WERI-Rb-1 (cell line): ENCODE measurements at regions not wholly inside any gene's neighbourhood (a gene's known extent, or its start where the extent isn't known, plus 50 kb on each side); places are given as distances from the start of the nearest gene placed in this dataset.

ENCODE experiments used
- DNase-seq: peaks from one replicate; pipeline ENCODE4 v3.0.0-alpha.2; 2020
- H3K27ac ChIP-seq: fragments of 250-450 bp; sonication (Bioruptor Pico); 2 replicates; pipeline ENCODE4 v1.5.1; 2020; ENCODE audit warnings: mild to moderate bottlenecking, moderate library complexity
- H3K27me3 ChIP-seq: fragments of 250-450 bp; sonication (Bioruptor Pico); 2 replicates; pipeline ENCODE4 v1.5.1; 2021; ENCODE audit warnings: mild to moderate bottlenecking, low read depth, moderate library complexity; ENCODE audit not compliant: insufficient read depth, severe bottlenecking
- H3K36me3 ChIP-seq: fragments of 250-450 bp; sonication (Bioruptor Pico); 2 replicates; pipeline ENCODE4 v1.5.1; 2020; ENCODE audit warnings: mild to moderate bottlenecking, moderate library complexity
- H3K4me3 ChIP-seq: 2 replicates; pipeline ENCODE4 v1.5.1; 2011; ENCODE audit warnings: low read depth, mild to moderate bottlenecking, control low read depth, low read length
- H3K9me3 ChIP-seq: fragments of 250-450 bp; sonication (Bioruptor Pico); 2 replicates; pipeline ENCODE4 v1.5.1; 2021; ENCODE audit warnings: mild to moderate bottlenecking, moderate library complexity; ENCODE audit not compliant: severe bottlenecking
- TF ChIP-seq, protein P1 (sequence below): IDR thresholded peaks from 2 replicates; pipeline ENCODE4 v1.5.1; 2011; ENCODE audit warnings: low read depth, mild to moderate bottlenecking, control low read depth, inconsistent platforms, low read length

- H3K9me3 ChIP-seq, result no peaks in the 10 kb centered on the region
- no peak overlapping the region for H3K27ac ChIP-seq
- TF ChIP-seq, protein P1, sequence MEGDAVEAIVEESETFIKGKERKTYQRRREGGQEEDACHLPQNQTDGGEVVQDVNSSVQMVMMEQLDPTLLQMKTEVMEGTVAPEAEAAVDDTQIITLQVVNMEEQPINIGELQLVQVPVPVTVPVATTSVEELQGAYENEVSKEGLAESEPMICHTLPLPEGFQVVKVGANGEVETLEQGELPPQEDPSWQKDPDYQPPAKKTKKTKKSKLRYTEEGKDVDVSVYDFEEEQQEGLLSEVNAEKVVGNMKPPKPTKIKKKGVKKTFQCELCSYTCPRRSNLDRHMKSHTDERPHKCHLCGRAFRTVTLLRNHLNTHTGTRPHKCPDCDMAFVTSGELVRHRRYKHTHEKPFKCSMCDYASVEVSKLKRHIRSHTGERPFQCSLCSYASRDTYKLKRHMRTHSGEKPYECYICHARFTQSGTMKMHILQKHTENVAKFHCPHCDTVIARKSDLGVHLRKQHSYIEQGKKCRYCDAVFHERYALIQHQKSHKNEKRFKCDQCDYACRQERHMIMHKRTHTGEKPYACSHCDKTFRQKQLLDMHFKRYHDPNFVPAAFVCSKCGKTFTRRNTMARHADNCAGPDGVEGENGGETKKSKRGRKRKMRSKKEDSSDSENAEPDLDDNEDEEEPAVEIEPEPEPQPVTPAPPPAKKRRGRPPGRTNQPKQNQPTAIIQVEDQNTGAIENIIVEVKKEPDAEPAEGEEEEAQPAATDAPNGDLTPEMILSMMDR, result no peak
Observed at GRCh38 chr13:40211586-40211968, 454.9 kb downstream of the FOXO1 start.

DNA sequence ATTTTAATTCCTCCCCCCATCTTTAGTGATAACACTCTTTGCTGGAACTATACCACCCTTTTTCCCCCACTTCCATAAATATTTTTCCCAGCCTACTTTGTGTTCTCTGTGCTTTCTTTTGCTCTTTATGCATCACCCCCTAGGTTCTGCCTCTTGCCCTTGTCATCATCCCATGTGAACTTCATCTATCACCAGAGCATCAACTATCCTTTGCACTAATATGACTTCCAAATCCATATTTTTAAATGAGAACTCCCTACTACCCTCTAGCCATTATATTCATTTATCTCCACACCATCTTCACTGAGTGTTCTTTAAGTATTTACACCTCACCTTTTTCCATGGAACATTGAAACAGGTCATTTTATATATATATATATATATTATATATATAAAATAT, 452.7 kb downstream of the FOXO1 start:
- no peak for DNase-seq
- Histone ChIP-seq H3K4me3 (no peak overlapping the region), H3K9me3 (no peaks in the 10 kb centered on the region), H3K27ac (no peak overlapping the region), H3K36me3 (no peaks in the 10 kb centered on the region), H3K27me3 (no peaks in the 10 kb centered on the region)
- TF ChIP-seq, protein P1, result no peak

More at GRCh38 chr13:40211586-40211968, 454.9 kb downstream of the FOXO1 start:
- Histone ChIP-seq H3K36me3 (no peaks in the 10 kb centered on the region), H3K4me3 (no peak overlapping the region), H3K27me3 (no peaks in the 10 kb centered on the region)
- DNase-seq, result no peak

DNA sequence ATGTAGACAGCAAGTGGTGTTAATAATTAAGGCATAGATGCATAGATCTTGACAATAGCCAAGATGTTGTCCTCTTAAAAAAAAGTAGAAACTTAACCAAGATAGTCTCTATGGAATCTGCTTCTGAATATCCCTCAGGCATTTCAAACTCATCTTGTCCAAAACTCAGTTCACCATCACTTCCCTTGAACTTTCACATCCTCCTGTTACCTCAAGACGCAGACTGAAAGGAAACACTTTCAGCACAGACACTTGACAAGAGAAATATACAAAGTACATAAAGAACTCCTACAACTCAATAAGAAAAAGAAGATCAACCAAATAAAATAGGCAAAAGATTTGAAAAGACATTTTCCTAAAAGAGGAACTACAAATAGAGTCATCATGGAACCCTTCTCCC, 451.1 kb downstream of the FOXO1 start:
- H3K4me3 ChIP-seq, result no peak overlapping the region
- TF ChIP-seq, protein P1, result no peak
- no peaks in the 10 kb centered on the region for H3K9me3 ChIP-seq
- no peak for DNase-seq
- no peaks in the 10 kb centered on the region for H3K36me3 ChIP-seq
- H3K27ac ChIP-seq, result no peak overlapping the region
- no peaks in the 10 kb centered on the region for H3K27me3 ChIP-seq

DNA sequence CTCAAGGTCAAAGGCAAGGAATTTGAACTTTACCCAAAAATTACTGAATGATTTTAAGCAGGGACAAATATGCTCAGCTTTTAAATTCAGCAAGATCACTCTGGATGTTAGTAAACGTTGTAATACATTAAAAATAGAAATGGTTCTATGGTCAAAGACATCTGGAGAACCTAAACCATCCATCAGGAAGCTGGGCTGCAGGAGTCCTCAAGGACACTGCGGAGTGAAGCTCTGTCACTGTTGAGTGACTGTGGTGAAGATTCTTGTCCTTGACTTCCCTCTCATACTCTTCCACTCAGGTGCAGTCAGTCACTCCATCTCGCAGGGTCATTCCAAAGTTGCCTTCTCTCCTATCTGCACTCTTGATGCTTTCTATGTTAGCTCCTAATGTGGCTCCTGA, 450.7 kb downstream of the FOXO1 start:
- Histone ChIP-seq H3K36me3 (no peaks in the 10 kb centered on the region), H3K9me3 (no peaks in the 10 kb centered on the region), H3K4me3 (no peak overlapping the region), H3K27ac (no peak overlapping the region), H3K27me3 (no peaks in the 10 kb centered on the region)
- DNase-seq, result no peak
- TF ChIP-seq, protein P1, result no peak

DNA sequence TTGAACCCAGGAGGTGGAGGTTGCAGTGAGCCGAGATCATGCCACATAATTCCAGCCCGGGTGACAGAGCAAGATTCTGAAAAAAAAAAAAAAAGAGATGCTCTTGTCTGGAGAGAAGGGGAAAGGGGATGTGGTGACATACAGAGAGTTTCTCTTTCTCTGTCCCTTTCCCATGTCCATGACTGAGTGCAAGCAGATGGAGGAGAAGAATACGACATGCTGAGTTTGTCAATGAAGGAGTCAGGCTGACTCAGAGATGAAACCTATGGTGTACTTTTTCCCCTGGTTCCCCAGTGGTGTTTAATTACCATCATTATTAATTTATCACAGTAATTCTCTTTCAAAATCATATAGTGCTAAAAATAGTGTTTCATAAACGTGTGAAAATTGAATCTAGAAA, 448.8 kb downstream of the FOXO1 start:
- H3K27me3 ChIP-seq, result no peaks in the 10 kb centered on the region

DNA sequence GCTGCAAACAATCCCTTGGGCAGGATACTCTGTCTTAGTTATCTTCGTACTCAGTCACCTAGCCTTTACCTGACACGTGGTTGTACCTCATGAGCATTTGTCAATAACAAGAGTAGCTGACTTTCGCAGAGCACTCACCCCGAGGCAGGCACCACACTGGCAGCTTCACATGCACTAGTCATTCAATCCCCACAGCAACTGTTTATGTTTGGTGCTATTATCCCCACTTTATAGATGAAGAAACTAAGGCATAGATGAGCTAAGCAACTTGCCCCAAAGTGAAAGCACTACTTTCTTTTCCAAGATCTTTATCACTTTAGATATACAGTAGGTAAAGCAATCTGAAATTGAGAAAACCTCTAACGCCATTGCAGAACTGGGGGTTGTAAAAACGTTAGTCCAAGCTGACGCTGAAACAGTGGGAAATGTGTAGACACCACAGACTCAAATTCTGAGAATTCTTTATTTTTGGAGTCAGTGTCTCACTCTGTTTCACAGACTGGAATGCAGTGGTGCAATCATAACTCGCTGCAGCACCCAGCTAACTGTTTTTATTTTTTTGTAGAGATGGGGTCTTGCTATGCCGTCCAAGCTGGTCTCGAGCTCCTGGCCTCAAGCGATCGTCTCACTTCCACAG, 446.0 kb downstream of the FOXO1 start:
- Histone ChIP-seq H3K9me3 (no peaks in the 10 kb centered on the region), H3K27me3 (no peaks in the 10 kb centered on the region), H3K27ac (no peak overlapping the region), H3K36me3 (no peaks in the 10 kb centered on the region), H3K4me3 (no peak overlapping the region)
- no peak for DNase-seq
- TF ChIP-seq, protein P1, result no peak

More for the DNA sequence above, 448.8 kb downstream of the FOXO1 start:
- H3K27ac ChIP-seq, result no peak overlapping the region
- H3K9me3 ChIP-seq, result no peaks in the 10 kb centered on the region
- no peaks in the 10 kb centered on the region for H3K36me3 ChIP-seq
- no peak overlapping the region for H3K4me3 ChIP-seq
- TF ChIP-seq, protein P1, result no peak
- no peak for DNase-seq
